AG10803 (cell line): ENCODE measurements at regions not wholly inside any gene's neighbourhood (a gene's known extent, or its start where the extent isn't known, plus 50 kb on each side); places are given as distances from the start of the nearest gene placed in this dataset.

ENCODE experiments used
- DNase-seq: peaks from one replicate; pipeline ENCODE4 v3.0.0; 2010; ENCODE audit warnings: low read depth
- H3K4me3 ChIP-seq: 2 replicates; pipeline ENCODE4 v1.5.1; 2011; ENCODE audit warnings: mild to moderate bottlenecking, low read length, control low read depth
- TF ChIP-seq, protein P1 (sequence below): conservative IDR thresholded peaks from 2 replicates; pipeline ENCODE4 v1.5.1; 2011; ENCODE audit warnings: mild to moderate bottlenecking, low read length, control low read depth, inconsistent platforms

DNA sequence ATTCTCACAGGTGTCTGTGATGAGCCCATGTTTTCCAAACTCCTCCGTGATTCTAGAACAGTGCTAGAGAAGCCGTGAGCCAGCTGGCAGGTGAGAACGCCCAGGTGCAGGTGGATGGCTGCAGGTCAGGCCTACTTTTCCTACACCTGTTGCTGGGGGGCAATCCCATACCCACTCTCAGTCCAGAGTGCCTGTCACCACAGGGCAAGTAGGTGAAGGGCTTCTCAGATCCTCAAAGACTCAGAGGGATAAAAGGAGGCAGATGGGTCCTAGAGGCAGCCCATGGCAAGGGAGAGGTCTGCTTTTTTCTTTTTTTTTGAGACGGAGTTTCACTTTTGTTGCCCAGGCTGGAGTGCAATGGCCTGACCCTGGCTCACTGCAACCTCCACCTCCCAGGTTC lies 50.7 kb upstream of the H6PD start:
- H3K4me3 ChIP-seq, result peak overlapping the region; percentile 96
- TF ChIP-seq, protein P1, sequence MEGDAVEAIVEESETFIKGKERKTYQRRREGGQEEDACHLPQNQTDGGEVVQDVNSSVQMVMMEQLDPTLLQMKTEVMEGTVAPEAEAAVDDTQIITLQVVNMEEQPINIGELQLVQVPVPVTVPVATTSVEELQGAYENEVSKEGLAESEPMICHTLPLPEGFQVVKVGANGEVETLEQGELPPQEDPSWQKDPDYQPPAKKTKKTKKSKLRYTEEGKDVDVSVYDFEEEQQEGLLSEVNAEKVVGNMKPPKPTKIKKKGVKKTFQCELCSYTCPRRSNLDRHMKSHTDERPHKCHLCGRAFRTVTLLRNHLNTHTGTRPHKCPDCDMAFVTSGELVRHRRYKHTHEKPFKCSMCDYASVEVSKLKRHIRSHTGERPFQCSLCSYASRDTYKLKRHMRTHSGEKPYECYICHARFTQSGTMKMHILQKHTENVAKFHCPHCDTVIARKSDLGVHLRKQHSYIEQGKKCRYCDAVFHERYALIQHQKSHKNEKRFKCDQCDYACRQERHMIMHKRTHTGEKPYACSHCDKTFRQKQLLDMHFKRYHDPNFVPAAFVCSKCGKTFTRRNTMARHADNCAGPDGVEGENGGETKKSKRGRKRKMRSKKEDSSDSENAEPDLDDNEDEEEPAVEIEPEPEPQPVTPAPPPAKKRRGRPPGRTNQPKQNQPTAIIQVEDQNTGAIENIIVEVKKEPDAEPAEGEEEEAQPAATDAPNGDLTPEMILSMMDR, result no peak
- DNase-seq, result no peak

DNA sequence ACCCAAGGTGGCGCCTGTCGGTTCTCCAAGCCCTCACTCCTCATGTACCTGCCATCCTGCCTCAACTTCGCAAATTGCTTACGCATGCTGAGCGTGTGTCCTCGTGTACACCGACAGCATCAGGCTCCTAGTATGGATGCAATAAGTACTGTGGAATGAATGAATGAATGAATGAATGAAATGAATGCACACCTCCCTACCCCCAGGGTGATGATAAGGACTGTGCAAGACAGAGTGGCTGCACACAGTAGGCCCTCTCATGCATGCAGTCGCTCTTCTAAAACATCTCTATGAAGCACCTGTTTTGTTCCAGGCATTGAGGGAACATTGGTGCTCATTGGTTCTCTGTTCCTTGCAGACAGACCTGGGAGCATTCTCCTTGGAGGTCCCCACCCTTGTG lies 49.8 kb upstream of the H6PD start:
- H3K4me3 ChIP-seq, result no peak overlapping the region
- TF ChIP-seq, protein P1, result no peak
- no peak for DNase-seq
